IPS-20b (cell line): ENCODE measurements at regions not wholly inside any gene's neighbourhood (a gene's known extent, or its start where the extent isn't known, plus 50 kb on each side); places are given as distances from the start of the nearest gene placed in this dataset.

ENCODE experiments used
- H3K27ac ChIP-seq: one replicate; pipeline ENCODE4 v1.5.1; 2013; ENCODE audit warnings: low read length
- H3K27me3 ChIP-seq: 2 replicates; pipeline ENCODE4 v1.6.1; 2013; ENCODE audit warnings: mild to moderate bottlenecking, low read length, inconsistent platforms; ENCODE audit not compliant: insufficient read depth
- H3K36me3 ChIP-seq: 2 replicates; pipeline ENCODE4 v1.6.1; 2013; ENCODE audit warnings: low read depth, mild to moderate bottlenecking, inconsistent platforms, low read length, moderate library complexity; ENCODE audit not compliant: insufficient read depth
- H3K4me1 ChIP-seq: 2 replicates; pipeline ENCODE4 v1.6.1; 2013; ENCODE audit warnings: mild to moderate bottlenecking, control low read depth, inconsistent platforms, low read length, moderate library complexity; ENCODE audit not compliant: insufficient read depth
- H3K4me3 ChIP-seq: 2 replicates; pipeline ENCODE4 v1.5.1; 2013; ENCODE audit warnings: mild to moderate bottlenecking, low read length, inconsistent platforms
- H3K9ac ChIP-seq: 2 replicates; pipeline ENCODE4 v1.6.1; 2013; ENCODE audit warnings: low read depth, mild to moderate bottlenecking, inconsistent platforms, low read length, moderate library complexity
- H3K9me3 ChIP-seq: 2 replicates; pipeline ENCODE4 v1.6.1; 2013; ENCODE audit warnings: mild to moderate bottlenecking, low read depth, low read length, inconsistent platforms; ENCODE audit not compliant: insufficient read depth

- Histone ChIP-seq H3K27me3 (no peaks in the 10 kb centered on the region), H3K9ac (no peak overlapping the region), H3K4me1 (no peaks in the 10 kb centered on the region), H3K36me3 (no peaks in the 10 kb centered on the region), H3K27ac (no peak overlapping the region), H3K4me3 (no peak overlapping the region), H3K9me3 (no peaks in the 10 kb centered on the region)
Measured at GRCh38 chr7:46318276-46318675, 397.2 kb upstream of the IGFBP3 start.

DNA sequence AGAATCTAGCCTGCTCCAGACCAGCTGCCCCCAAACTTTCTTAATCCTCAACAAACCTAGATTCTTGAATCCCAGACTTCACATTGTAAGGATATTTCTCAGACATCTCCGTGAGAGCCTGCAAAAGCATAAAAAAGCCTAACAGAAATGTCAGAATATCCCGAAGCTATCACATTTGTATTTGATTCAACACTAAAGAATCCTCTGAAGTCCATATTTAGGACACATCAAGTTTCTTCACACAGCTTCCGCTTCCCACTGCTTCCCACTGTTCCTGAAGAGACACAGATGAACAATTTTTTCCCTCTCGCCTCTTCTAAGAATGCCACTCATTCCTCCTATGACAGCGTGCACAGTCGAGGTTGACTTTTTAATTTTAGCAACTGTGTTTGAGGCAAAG is 396.2 kb upstream of the IGFBP3 start:
- Histone ChIP-seq H3K36me3 (no peaks in the 10 kb centered on the region), H3K27ac (no peak overlapping the region), H3K27me3 (no peaks in the 10 kb centered on the region), H3K4me3 (no peak overlapping the region), H3K4me1 (no peaks in the 10 kb centered on the region), H3K9ac (no peak overlapping the region), H3K9me3 (no peaks in the 10 kb centered on the region)

- no peaks in the 10 kb centered on the region for H3K36me3 ChIP-seq
- H3K9ac ChIP-seq, result no peak overlapping the region
- no peak overlapping the region for H3K27ac ChIP-seq
- H3K9me3 ChIP-seq, result no peaks in the 10 kb centered on the region
- H3K27me3 ChIP-seq, result no peaks in the 10 kb centered on the region
- no peaks in the 10 kb centered on the region for H3K4me1 ChIP-seq
- H3K4me3 ChIP-seq, result no peak overlapping the region
Measured at GRCh38 chr7:46315891-46316290, 394.8 kb upstream of the IGFBP3 start.

- H3K27ac ChIP-seq, result no peak overlapping the region
- no peak overlapping the region for H3K9ac ChIP-seq
Measured at GRCh38 chr7:46301677-46302076, 380.6 kb upstream of the IGFBP3 start.

DNA sequence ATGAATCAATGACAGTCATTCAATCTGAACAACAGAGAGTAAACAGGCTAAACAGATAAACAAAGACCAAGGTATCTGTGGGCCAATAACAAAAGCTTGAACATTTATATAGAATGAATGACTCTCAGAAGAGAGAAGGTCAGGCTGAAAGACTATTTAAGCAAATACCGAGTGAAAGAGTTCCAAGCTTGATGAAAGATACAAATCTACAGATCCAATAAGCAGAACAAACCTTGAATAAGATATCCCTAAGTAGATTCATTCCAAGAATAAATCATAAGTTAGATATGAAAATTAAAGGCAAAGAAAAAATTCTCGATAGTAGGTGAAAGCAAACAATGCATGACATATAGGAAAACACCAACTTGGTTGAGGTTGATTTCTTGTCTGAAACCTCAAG is 376.4 kb upstream of the IGFBP3 start:
- no peak overlapping the region for H3K27ac ChIP-seq
- H3K27me3 ChIP-seq, result no peaks in the 10 kb centered on the region
- no peak overlapping the region for H3K4me3 ChIP-seq
- H3K36me3 ChIP-seq, result no peaks in the 10 kb centered on the region
- H3K9ac ChIP-seq, result no peak overlapping the region
- H3K4me1 ChIP-seq, result no peaks in the 10 kb centered on the region
- H3K9me3 ChIP-seq, result peaks cover 6% of the 10 kb centered on the region; the same call in 1 of the 2 replicates

More at GRCh38 chr7:46301677-46302076, 380.6 kb upstream of the IGFBP3 start:
- H3K4me1 ChIP-seq, result no peaks in the 10 kb centered on the region
- no peaks in the 10 kb centered on the region for H3K27me3 ChIP-seq
- H3K9me3 ChIP-seq, result peaks cover 6% of the 10 kb centered on the region; the same call in 1 of the 2 replicates
- no peaks in the 10 kb centered on the region for H3K36me3 ChIP-seq
- no peak overlapping the region for H3K4me3 ChIP-seq

GRCh38 chr7:46296526-46296925 is 375.5 kb upstream of the IGFBP3 start:
- H3K36me3 ChIP-seq, result no peaks in the 10 kb centered on the region
- H3K4me3 ChIP-seq, result no peak overlapping the region
- H3K4me1 ChIP-seq, result no peaks in the 10 kb centered on the region
- H3K27me3 ChIP-seq, result no peaks in the 10 kb centered on the region
- no peak overlapping the region for H3K27ac ChIP-seq
- no peak overlapping the region for H3K9ac ChIP-seq
- peaks cover 6% of the 10 kb centered on the region; the same call in 1 of the 2 replicates for H3K9me3 ChIP-seq

DNA sequence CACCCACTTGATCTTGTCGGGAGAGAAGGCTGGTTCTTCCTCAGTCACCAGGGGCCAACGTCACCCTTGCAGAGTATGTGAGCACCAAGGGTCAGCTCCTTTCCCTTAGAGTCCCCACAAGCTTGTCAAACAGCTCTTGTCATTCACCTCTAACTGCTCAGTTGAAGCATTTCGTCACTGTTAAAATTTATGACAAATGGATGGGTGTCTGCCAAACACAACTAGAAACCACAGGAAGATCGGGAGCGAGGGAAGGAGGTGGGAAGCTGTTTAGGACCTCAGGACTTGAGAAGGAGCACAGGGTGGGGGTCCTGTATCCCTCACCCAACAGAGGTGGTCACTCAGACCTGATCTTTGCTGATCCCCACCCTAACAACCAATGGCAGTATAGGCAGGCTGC is 373.3 kb upstream of the IGFBP3 start:
- H3K9me3 ChIP-seq, result peaks cover 6% of the 10 kb centered on the region; the same call in 1 of the 2 replicates
- H3K27ac ChIP-seq, result no peak overlapping the region
- no peak overlapping the region for H3K4me3 ChIP-seq
- H3K36me3 ChIP-seq, result no peaks in the 10 kb centered on the region
- no peaks in the 10 kb centered on the region for H3K27me3 ChIP-seq
- no peak overlapping the region for H3K9ac ChIP-seq
- no peaks in the 10 kb centered on the region for H3K4me1 ChIP-seq

GRCh38 chr7:46292741-46293140 is 371.7 kb upstream of the IGFBP3 start:
- Histone ChIP-seq H3K4me3 (no peak overlapping the region), H3K27ac (no peak overlapping the region), H3K27me3 (no peaks in the 10 kb centered on the region), H3K9me3 (peaks cover 6% of the 10 kb centered on the region; the same call in 1 of the 2 replicates), H3K4me1 (no peaks in the 10 kb centered on the region), H3K36me3 (no peaks in the 10 kb centered on the region), H3K9ac (no peak overlapping the region)

- no peak overlapping the region for H3K4me3 ChIP-seq
- no peaks in the 10 kb centered on the region for H3K4me1 ChIP-seq
- H3K9ac ChIP-seq, result no peak overlapping the region
- no peaks in the 10 kb centered on the region for H3K27me3 ChIP-seq
- H3K27ac ChIP-seq, result no peak overlapping the region
- H3K36me3 ChIP-seq, result no peaks in the 10 kb centered on the region
- H3K9me3 ChIP-seq, result no peaks in the 10 kb centered on the region
Measured at GRCh38 chr7:46291601-46292150, 370.6 kb upstream of the IGFBP3 start.

- Histone ChIP-seq H3K36me3 (no peaks in the 10 kb centered on the region), H3K27me3 (no peaks in the 10 kb centered on the region), H3K4me1 (no peaks in the 10 kb centered on the region), H3K27ac (no peak overlapping the region), H3K9me3 (no peaks in the 10 kb centered on the region), H3K9ac (no peak overlapping the region), H3K4me3 (no peak overlapping the region)
Measured at GRCh38 chr7:46291050-46291438, 370.0 kb upstream of the IGFBP3 start.

DNA sequence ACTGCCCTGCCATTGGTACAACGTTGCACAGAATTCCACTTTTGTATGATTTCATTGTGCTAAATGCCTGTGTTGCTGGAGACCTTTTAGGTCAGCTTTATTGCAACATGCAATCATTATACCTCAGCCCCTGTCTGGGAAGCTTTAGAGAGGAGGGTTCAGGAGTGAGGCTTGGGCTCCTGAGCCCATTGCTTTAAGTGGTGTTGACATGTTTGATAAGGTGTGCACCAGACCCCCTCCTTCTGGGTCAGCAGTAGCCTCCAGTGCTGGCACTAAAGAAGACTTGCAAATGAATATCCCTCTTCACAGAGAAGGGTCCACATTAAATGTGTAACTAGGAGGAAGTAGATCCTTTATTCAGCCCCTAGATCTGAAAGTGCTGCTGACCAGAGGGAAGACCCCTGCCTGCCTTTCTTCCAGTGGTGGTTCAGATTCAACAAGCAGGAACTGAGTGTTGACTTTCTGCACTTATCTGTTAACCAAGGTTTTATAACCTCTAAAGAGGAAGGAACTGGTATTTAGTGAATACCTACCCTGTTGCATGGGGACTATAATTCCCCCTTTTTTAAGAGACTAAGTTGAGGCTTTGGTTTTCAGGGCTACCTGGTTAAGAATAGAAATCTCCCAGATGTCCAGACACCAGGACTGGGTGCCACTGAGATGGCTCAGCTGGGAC is 369.4 kb upstream of the IGFBP3 start:
- Histone ChIP-seq H3K9ac (no peak overlapping the region), H3K27ac (no peak overlapping the region), H3K9me3 (no peaks in the 10 kb centered on the region), H3K27me3 (no peaks in the 10 kb centered on the region), H3K4me3 (no peak overlapping the region), H3K4me1 (no peaks in the 10 kb centered on the region), H3K36me3 (no peaks in the 10 kb centered on the region)

- H3K4me3 ChIP-seq, result no peak overlapping the region
- no peak overlapping the region for H3K27ac ChIP-seq
- no peaks in the 10 kb centered on the region for H3K27me3 ChIP-seq
- no peaks in the 10 kb centered on the region for H3K9me3 ChIP-seq
- no peak overlapping the region for H3K9ac ChIP-seq
- peaks cover 3% of the 10 kb centered on the region; the same call in 1 of the 2 replicates for H3K4me1 ChIP-seq
- no peaks in the 10 kb centered on the region for H3K36me3 ChIP-seq
Measured at GRCh38 chr7:46288861-46289260, 367.8 kb upstream of the IGFBP3 start.
